Naive thymus-derived CD8-positive, alpha-beta T cell (primary cell): ENCODE measurements at regions not wholly inside any gene's neighbourhood (a gene's known extent, or its start where the extent isn't known, plus 50 kb on each side); places are given as distances from the start of the nearest gene placed in this dataset.
A peak's percentile ranks its signal among the peaks of the same experiment; 100 is the strongest.
"Not testable (repeated sequence)": the region's sequence is repeated elsewhere in the genome, so short reads cannot be mapped to it uniquely, and the experiment has no call there.

Source experiments
- ATAC-seq, 2 donors: fragments of 150-1000 bp; cut with Tn5 transposase in 1 of 2; sonication (Bioruptor Pico), chemical (Tn5 transposase) in 1 of 2; 1 replicate in 1 of 2; 2 replicates in 1 of 2; pipeline ENCODE4 v1.10.0; 2021; ENCODE audit warnings: mild to moderate bottlenecking in 2 of 2, moderate library complexity in 2 of 2
- POLR2A ChIA-PET: fragments of 350-600 bp; sonication (Branson Sonifier 250); formaldehyde crosslinking; loops from one replicate; lab custom pipeline; 2021; ENCODE audit warnings: antibody characterized with exemption; lab: Charles Lee
- DNase-seq, 10 donors: peaks; one replicate each; pipeline versions ENCODE4 v3.0.0 to v3.0.0-alpha.2; 2020 to 2022
- H3K27ac Mint-ChIP-seq, 10 donors: one replicate each; pipeline ENCODE4 v1.8.0; 2020 to 2022; ENCODE audit warnings: mild to moderate bottlenecking in 10 of 10, mixed read lengths in 10 of 10, moderate library complexity in 4 of 10, inconsistent platforms in 1 of 10
- H3K27me3 Mint-ChIP-seq, 5 donors: one replicate each; pipeline ENCODE4 v1.8.0; 2021 to 2022; ENCODE audit warnings: mixed read lengths in 5 of 5
- H3K36me3 Mint-ChIP-seq, 3 donors: one replicate each; pipeline ENCODE4 v1.8.0; 2020 to 2022; ENCODE audit warnings: mixed read lengths in 3 of 3, mild to moderate bottlenecking in 2 of 3, inconsistent platforms in 1 of 3
- H3K4me1 Mint-ChIP-seq, 4 donors: one replicate each; pipeline ENCODE4 v1.8.0; 2021 to 2022; ENCODE audit warnings: mixed read lengths in 4 of 4
- H3K4me3 Mint-ChIP-seq, 10 donors: one replicate each; pipeline ENCODE4 v1.8.0; 2020 to 2022; ENCODE audit warnings: mild to moderate bottlenecking in 10 of 10, mixed read lengths in 10 of 10, moderate library complexity in 6 of 10, inconsistent platforms in 1 of 10
- H3K9me3 Mint-ChIP-seq, 9 donors: one replicate each; pipeline ENCODE4 v1.8.0; 2020 to 2022; ENCODE audit warnings: mixed read lengths in 9 of 9, mild to moderate bottlenecking in 3 of 9, inconsistent platforms in 1 of 9, moderate library complexity in 1 of 9

GRCh38 chr2:87679950-87680349, 67.9 kb upstream of the PLGLB2 start:
- H3K4me1 Mint-ChIP-seq, H3K27me3 Mint-ChIP-seq, ATAC-seq, POLR2A ChIA-PET, DNase-seq, H3K27ac Mint-ChIP-seq, H3K4me3 Mint-ChIP-seq, H3K36me3 Mint-ChIP-seq, H3K9me3 Mint-ChIP-seq: not testable (repeated sequence)

GRCh38 chr2:87680691-87681090, 67.2 kb upstream of the PLGLB2 start:
- H3K9me3 Mint-ChIP-seq, H3K4me3 Mint-ChIP-seq, H3K4me1 Mint-ChIP-seq, H3K27me3 Mint-ChIP-seq, DNase-seq, POLR2A ChIA-PET, H3K27ac Mint-ChIP-seq, H3K36me3 Mint-ChIP-seq, ATAC-seq: not testable (repeated sequence)

- ATAC-seq, H3K27me3 Mint-ChIP-seq, POLR2A ChIA-PET, H3K4me3 Mint-ChIP-seq, H3K4me1 Mint-ChIP-seq, H3K36me3 Mint-ChIP-seq, H3K9me3 Mint-ChIP-seq, DNase-seq, H3K27ac Mint-ChIP-seq: not testable (repeated sequence)
These were observed 64.4 kb upstream of the PLGLB2 start for GRCh38 chr2:87683451-87683850.

GRCh38 chr2:87683961-87684360, 63.9 kb upstream of the PLGLB2 start:
- H3K27me3 Mint-ChIP-seq, H3K4me1 Mint-ChIP-seq, ATAC-seq, H3K9me3 Mint-ChIP-seq, H3K27ac Mint-ChIP-seq, H3K4me3 Mint-ChIP-seq, POLR2A ChIA-PET, DNase-seq, H3K36me3 Mint-ChIP-seq: not testable (repeated sequence)

- H3K27ac Mint-ChIP-seq, H3K36me3 Mint-ChIP-seq, DNase-seq, H3K27me3 Mint-ChIP-seq, ATAC-seq, H3K4me1 Mint-ChIP-seq, POLR2A ChIA-PET, H3K4me3 Mint-ChIP-seq, H3K9me3 Mint-ChIP-seq: not testable (repeated sequence)
These were observed 62.3 kb upstream of the PLGLB2 start for GRCh38 chr2:87685558-87685957.

GRCh38 chr2:87686873-87687549, 60.9 kb upstream of the PLGLB2 start:
- H3K27me3 Mint-ChIP-seq, H3K36me3 Mint-ChIP-seq, H3K9me3 Mint-ChIP-seq, H3K4me3 Mint-ChIP-seq, ATAC-seq, H3K27ac Mint-ChIP-seq, POLR2A ChIA-PET, DNase-seq: not testable (repeated sequence)
- H3K4me1 Mint-ChIP-seq, result peaks cover 1 to 10% (median 3%) of the 10 kb centered on the region in 4 donors

GRCh38 chr2:87687550-87688270, 60.2 kb upstream of the PLGLB2 start:
- H3K36me3 Mint-ChIP-seq, H3K9me3 Mint-ChIP-seq, H3K27ac Mint-ChIP-seq, H3K4me3 Mint-ChIP-seq, ATAC-seq, DNase-seq, POLR2A ChIA-PET, H3K27me3 Mint-ChIP-seq: not testable (repeated sequence)
- H3K4me1 Mint-ChIP-seq, result peaks cover 1 to 12% (median 5%) of the 10 kb centered on the region in 4 donors

GRCh38 chr2:87691899-87692592, 55.8 kb upstream of the PLGLB2 start:
- ATAC-seq, result peak in 1 of 2 donors; percentile 30
- Mint-ChIP-seq H3K27ac (peak overlapping the region in 2 of 10 donors; percentile 5 to 24), H3K4me1 (peaks cover 0 to 12% (median 4%) of the 10 kb centered on the region in 4 donors)
- DNase-seq, H3K27me3 Mint-ChIP-seq, H3K36me3 Mint-ChIP-seq, POLR2A ChIA-PET, H3K9me3 Mint-ChIP-seq, H3K4me3 Mint-ChIP-seq: not testable (repeated sequence)

- ATAC-seq, POLR2A ChIA-PET, H3K4me3 Mint-ChIP-seq, H3K4me1 Mint-ChIP-seq, H3K27ac Mint-ChIP-seq, H3K27me3 Mint-ChIP-seq, DNase-seq, H3K36me3 Mint-ChIP-seq, H3K9me3 Mint-ChIP-seq: not testable (repeated sequence)
These were observed 55.0 kb upstream of the PLGLB2 start for GRCh38 chr2:87692914-87693313.

GRCh38 chr2:87693882-87694281, 54.0 kb upstream of the PLGLB2 start:
- POLR2A ChIA-PET, H3K4me3 Mint-ChIP-seq, H3K36me3 Mint-ChIP-seq, H3K9me3 Mint-ChIP-seq, DNase-seq, H3K4me1 Mint-ChIP-seq, H3K27ac Mint-ChIP-seq, H3K27me3 Mint-ChIP-seq, ATAC-seq: not testable (repeated sequence)

- H3K27ac Mint-ChIP-seq, POLR2A ChIA-PET, H3K36me3 Mint-ChIP-seq, H3K9me3 Mint-ChIP-seq, DNase-seq, H3K4me3 Mint-ChIP-seq, ATAC-seq, H3K4me1 Mint-ChIP-seq, H3K27me3 Mint-ChIP-seq: not testable (repeated sequence)
These were observed 52.1 kb upstream of the PLGLB2 start for GRCh38 chr2:87695596-87696323.
